ENCODE measurements at regions not wholly inside any gene's neighbourhood (a gene's known extent, or its start where the extent isn't known, plus 50 kb on each side); places are given as distances from the start of the nearest gene placed in this dataset.

DNA sequence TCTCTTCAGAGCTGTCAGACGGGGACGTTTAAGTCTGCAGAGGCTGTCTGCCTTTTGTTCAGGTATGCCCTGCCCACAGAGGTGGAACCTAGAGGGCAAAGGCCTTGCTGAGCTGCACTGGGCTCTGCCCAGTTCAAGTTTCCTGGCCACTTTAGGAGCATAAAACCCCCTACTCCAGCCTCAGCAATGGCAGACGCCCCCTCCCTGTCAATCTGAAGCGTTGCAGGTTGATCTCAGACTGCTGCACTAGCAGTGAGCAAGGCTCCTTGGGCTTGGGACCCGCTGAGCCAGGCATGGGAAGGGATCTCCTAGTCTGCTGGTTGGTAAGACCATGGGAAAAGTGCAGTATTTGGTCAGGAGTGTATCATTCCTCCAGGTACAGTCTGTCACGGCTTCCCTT, 66.6 kb upstream of the TP53I11 start:
- TF ChIP-seq YY1 (IDR thresholded peaks at IDR 0.05; ENCODE audit: insufficient read depth, insufficient read length) (no peak), SUZ12 (IDR thresholded peaks at IDR 0.05; ENCODE audit: extremely low read depth, insufficient read depth, insufficient read length) (no peak), ZNF274 (IDR thresholded peaks at IDR 0.05; ENCODE audit: low read depth, low read length) (no peak)
